A673 (cell line): ENCODE measurements at regions not wholly inside any gene's neighbourhood (a gene's known extent, or its start where the extent isn't known, plus 50 kb on each side); places are given as distances from the start of the nearest gene placed in this dataset.

Experiments
- BruUV-seq: library from RNA; stranded (reverse); fragments of 400-500 nt; replicated peaks from 2 replicates; lab custom pipeline; 2021; lab: Mats Ljungman, UMichigan
- CTCF ChIA-PET: fragments of 300-600 bp; sonication (Branson Sonifier 250); formaldehyde crosslinking; loops from one replicate; lab custom pipeline; 2022; ENCODE audit warnings: antibody characterized with exemption; lab: Charles Lee
- POLR2A ChIA-PET: fragments of 300-600 bp; sonication (Branson Sonifier 250); formaldehyde crosslinking; loops from one replicate; lab custom pipeline; 2022; ENCODE audit warnings: antibody characterized with exemption; ENCODE audit not compliant: low non-redundant PET; lab: Charles Lee
- DNase-seq: peaks from one replicate; pipeline ENCODE4 v3.0.0-alpha.2; 2015; ENCODE audit warnings: low spot score
- H3K27ac ChIP-seq: fragments of 200-600 bp; sonication (generic); 2 replicates; pipeline ENCODE4 v1.5.1; 2016; ENCODE audit warnings: mixed run types, low read depth, mild to moderate bottlenecking, mixed read lengths, antibody characterized with exemption, low read length; ENCODE audit not compliant: poor library complexity, severe bottlenecking
- H3K27me3 ChIP-seq: fragments of 200-600 bp; sonication (generic); replicated peaks from 2 replicates; pipeline ENCODE4 v1.6.1; 2017; ENCODE audit warnings: mixed run types, low read depth, mild to moderate bottlenecking, mixed read lengths, antibody characterized with exemption, low read length; ENCODE audit not compliant: insufficient read depth, poor library complexity
- H3K36me3 ChIP-seq: fragments of 200-600 bp; sonication (generic); 2 replicates; pipeline ENCODE4 v1.6.1; 2016; ENCODE audit warnings: mixed run types, mild to moderate bottlenecking, mixed read lengths, antibody characterized with exemption, low read length; ENCODE audit not compliant: insufficient read depth, poor library complexity, severe bottlenecking
- H3K4me1 ChIP-seq: fragments of 200-600 bp; sonication (generic); 2 replicates; pipeline ENCODE4 v1.6.1; 2017; ENCODE audit warnings: mixed run types, mild to moderate bottlenecking, mixed read lengths, antibody characterized with exemption, low read length; ENCODE audit not compliant: insufficient read depth, poor library complexity, severe bottlenecking
- H3K4me3 ChIP-seq: fragments of 200-600 bp; sonication (generic); 2 replicates; pipeline ENCODE4 v1.5.1; 2016; ENCODE audit warnings: low read depth, mixed run types, mild to moderate bottlenecking, mixed read lengths, low read length; ENCODE audit not compliant: poor library complexity, severe bottlenecking
- H3K9me3 ChIP-seq: fragments of 200-600 bp; sonication (generic); 2 replicates; pipeline ENCODE4 v1.6.1; 2016; ENCODE audit warnings: mixed run types, low read depth, mild to moderate bottlenecking, mixed read lengths, antibody characterized with exemption, low read length; ENCODE audit not compliant: poor library complexity, severe bottlenecking
- EZH2 ChIP-seq: fragments of 200-600 bp; sonication (generic); IDR thresholded peaks from 2 replicates; pipeline ENCODE4 v1.6.1; 2017; ENCODE audit warnings: borderline replicate concordance, low read depth, mild to moderate bottlenecking, mixed read lengths, antibody characterized with exemption, low read length; ENCODE audit not compliant: poor library complexity, severe bottlenecking
- intact Hi-C: fragments of 100-400 bp; cut with micrococcal nuclease; formaldehyde crosslinking; loops from one replicate; pipeline ENCODE4 v1.10.0; 2022; ENCODE audit not compliant: unreplicated experiment
- TF ChIP-seq, protein P1 (sequence below): fragments of 300-800, 200-600 bp; sonication (generic); conservative IDR thresholded peaks from 2 replicates; pipeline ENCODE4 v1.5.1; 2017; ENCODE audit warnings: low read depth, mild to moderate bottlenecking, antibody characterized with exemption, low read length, moderate library complexity, mixed read lengths

DNA sequence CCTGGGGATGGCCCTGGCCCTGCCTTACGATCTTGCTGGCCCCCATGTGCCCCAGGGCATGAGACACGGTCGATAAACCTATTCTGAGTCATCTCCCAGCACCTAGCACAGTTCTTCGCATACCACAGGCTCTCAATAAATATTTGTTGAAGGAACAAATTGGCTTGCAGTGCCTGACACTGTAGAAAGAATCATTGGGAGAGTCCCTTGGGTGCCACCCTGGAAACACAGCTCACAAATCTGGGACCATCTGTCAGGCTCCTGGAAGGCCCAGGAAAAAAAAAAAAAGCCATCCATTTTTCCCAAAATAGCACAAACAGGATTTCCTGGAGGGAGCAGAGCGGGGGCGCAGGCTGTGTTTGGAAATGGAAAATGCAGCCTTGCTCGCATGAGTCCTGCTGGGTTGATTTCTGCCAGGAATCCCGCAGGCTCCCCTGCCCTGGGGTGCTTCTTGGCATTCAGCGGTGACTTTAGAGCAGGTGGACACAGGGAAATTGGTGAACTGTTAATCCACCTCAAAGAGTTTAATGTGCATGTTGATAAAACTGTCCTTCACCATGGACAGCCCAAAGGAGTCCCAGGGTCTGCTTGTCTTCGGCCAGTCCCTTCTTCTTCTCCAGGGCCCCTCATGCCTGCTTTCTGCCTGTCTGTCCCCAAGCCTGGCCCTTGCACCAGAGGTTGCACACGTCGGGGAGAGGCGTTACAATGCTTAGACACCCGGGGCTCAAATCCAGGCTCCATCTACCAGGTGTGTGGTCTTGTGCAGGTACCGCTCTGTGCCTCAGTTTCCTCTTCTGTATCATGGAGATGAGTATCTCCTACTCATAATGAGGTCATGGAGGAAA lies 106.1 kb upstream of the RFLNA start:
- ChIA-PET CTCF (no interaction called here), POLR2A (no interaction called here)
- no peak for DNase-seq
- intact Hi-C loops = no loop called here
- Histone ChIP-seq H3K36me3 (no peaks in the 10 kb centered on the region), H3K9me3 (no peaks in the 10 kb centered on the region), H3K27ac (no peak overlapping the region), H3K27me3 (no peaks in the 10 kb centered on the region), H3K4me3 (no peak overlapping the region), H3K4me1 (peaks cover 9% of the 10 kb centered on the region)
- BruUV-seq = no TSS peak
- TF ChIP-seq, protein P1, sequence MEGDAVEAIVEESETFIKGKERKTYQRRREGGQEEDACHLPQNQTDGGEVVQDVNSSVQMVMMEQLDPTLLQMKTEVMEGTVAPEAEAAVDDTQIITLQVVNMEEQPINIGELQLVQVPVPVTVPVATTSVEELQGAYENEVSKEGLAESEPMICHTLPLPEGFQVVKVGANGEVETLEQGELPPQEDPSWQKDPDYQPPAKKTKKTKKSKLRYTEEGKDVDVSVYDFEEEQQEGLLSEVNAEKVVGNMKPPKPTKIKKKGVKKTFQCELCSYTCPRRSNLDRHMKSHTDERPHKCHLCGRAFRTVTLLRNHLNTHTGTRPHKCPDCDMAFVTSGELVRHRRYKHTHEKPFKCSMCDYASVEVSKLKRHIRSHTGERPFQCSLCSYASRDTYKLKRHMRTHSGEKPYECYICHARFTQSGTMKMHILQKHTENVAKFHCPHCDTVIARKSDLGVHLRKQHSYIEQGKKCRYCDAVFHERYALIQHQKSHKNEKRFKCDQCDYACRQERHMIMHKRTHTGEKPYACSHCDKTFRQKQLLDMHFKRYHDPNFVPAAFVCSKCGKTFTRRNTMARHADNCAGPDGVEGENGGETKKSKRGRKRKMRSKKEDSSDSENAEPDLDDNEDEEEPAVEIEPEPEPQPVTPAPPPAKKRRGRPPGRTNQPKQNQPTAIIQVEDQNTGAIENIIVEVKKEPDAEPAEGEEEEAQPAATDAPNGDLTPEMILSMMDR = no peak
- TF ChIP-seq EZH2 = no peak

DNA sequence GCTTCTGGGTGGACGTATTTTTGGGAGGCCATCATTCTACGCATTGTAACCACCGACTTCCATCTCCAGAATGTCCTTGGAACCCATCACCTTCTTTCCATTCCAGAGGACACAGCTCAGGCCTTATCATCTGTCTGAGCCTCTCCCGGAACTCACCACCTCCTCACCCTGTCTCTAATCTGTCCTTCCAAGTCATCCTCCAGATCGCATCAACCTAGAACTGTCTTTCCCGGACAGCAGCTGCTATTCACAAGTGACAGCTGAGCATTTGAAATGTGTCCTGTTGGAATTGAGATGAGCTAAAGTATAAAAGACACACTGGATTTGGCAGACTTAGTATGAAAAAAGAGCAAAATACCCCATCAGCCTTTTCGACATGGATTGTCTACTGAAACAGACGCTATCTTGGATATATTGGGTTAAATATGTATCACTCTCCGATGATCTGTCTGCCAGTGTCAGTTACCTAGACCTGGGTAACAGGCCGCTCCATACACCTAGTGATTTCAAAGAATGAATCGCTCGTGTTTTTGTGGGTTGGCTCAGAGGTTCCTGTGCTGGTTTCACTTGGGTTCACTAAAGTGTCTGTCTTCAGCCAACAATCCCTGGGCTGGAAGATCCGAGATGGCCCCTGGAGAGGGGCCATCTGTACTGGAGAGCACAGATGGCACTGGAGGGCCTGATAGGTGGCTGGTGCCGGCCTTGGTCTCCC lies 104.4 kb upstream of the RFLNA start:
- H3K9me3 ChIP-seq = no peaks in the 10 kb centered on the region
- no peak for DNase-seq
- H3K27me3 ChIP-seq = no peaks in the 10 kb centered on the region
- intact Hi-C loops = no loop called here
- no peaks in the 10 kb centered on the region for H3K36me3 ChIP-seq
- TF ChIP-seq EZH2 = no peak
- TF ChIP-seq, protein P1 = no peak
- CTCF ChIA-PET = no interaction called here
- no peak overlapping the region for H3K27ac ChIP-seq
- peaks cover 9% of the 10 kb centered on the region for H3K4me1 ChIP-seq
- no TSS peak for BruUV-seq
- H3K4me3 ChIP-seq = no peak overlapping the region
- POLR2A ChIA-PET = no interaction called here

DNA sequence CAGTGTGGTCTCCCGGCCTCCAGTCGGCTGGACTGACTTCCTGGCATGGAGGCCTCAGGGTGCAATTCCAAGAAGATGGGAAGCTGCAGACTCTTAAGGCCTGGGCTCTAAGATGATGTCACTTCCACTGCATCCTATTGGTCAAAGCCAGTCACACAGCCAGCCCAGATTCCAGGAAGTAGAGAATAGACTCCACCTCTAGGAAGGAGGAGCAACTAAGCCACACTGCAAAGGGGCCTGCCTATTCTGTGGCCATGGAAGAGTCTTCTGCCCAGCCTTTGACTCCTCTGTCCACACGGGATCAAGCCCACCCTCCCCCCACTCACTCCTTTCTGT lies 103.9 kb upstream of the RFLNA start:
- H3K27ac ChIP-seq = no peak overlapping the region
- H3K4me3 ChIP-seq = no peak overlapping the region
- TF ChIP-seq EZH2 = no peak
- TF ChIP-seq, protein P1 = no peak
- intact Hi-C loops = no loop called here
- peaks cover 9% of the 10 kb centered on the region for H3K4me1 ChIP-seq
- H3K9me3 ChIP-seq = no peaks in the 10 kb centered on the region
- H3K36me3 ChIP-seq = no peaks in the 10 kb centered on the region
- DNase-seq = peak; percentile 44
- H3K27me3 ChIP-seq = no peaks in the 10 kb centered on the region
- ChIA-PET POLR2A (no interaction called here), CTCF (no interaction called here)
- BruUV-seq = no TSS peak
